Activated CD4-positive, alpha-beta T cell treated with anti-CD3 and anti-CD28 coated beads for 48 hours (primary cell): ENCODE measurements at regions not wholly inside any gene's neighbourhood (a gene's known extent, or its start where the extent isn't known, plus 50 kb on each side); places are given as distances from the start of the nearest gene placed in this dataset.

Experiments used
- DNase-seq: peaks from one replicate; pipeline ENCODE4 v3.0.0-alpha.2; 2020

GRCh38 chr20:11867291-11867919, 50.3 kb upstream of the BTBD3 start:
- no peak for DNase-seq
